ENCODE measurements at regions not wholly inside any gene's neighbourhood (a gene's known extent, or its start where the extent isn't known, plus 50 kb on each side); places are given as distances from the start of the nearest gene placed in this dataset.

GRCh38 chr10:78923647-78924318 is 145.0 kb upstream of the ZMIZ1 start:
- DNase-seq (ENCODE audit: low read depth), result no peak
- H3K4me3 ChIP-seq (ENCODE audit: low read depth, low read length), result no peak overlapping the region

GRCh38 chr10:78924319-78925003 is 144.3 kb upstream of the ZMIZ1 start:
- H3K4me3 ChIP-seq (ENCODE audit: low read depth, low read length), result no peak overlapping the region
- TF ChIP-seq CTCF (IDR thresholded peaks at IDR 0.05; ENCODE audit: insufficient read depth, low read depth, low read length), result no peak
- no peak for DNase-seq (ENCODE audit: low read depth)

More at GRCh38 chr10:78923647-78924318, 145.0 kb upstream of the ZMIZ1 start:
- TF ChIP-seq CTCF (IDR thresholded peaks at IDR 0.05; ENCODE audit: insufficient read depth, low read depth, low read length), result no peak

- no peak overlapping the region for H3K4me3 ChIP-seq (ENCODE audit: low read depth, low read length)
- DNase-seq (ENCODE audit: low read depth), result no peak
- no peak for TF ChIP-seq CTCF (IDR thresholded peaks at IDR 0.05; ENCODE audit: insufficient read depth, low read depth, low read length)
These were observed 143.5 kb upstream of the ZMIZ1 start for GRCh38 chr10:78925275-78925674.

GRCh38 chr10:78925800-78926319 is 142.9 kb upstream of the ZMIZ1 start:
- TF ChIP-seq CTCF (IDR thresholded peaks at IDR 0.05; ENCODE audit: insufficient read depth, low read depth, low read length), result no peak
- H3K4me3 ChIP-seq (ENCODE audit: low read depth, low read length), result no peak overlapping the region

GRCh38 chr10:78927257-78927995 is 141.3 kb upstream of the ZMIZ1 start:
- DNase-seq (ENCODE audit: low read depth), result no peak
- no peak for TF ChIP-seq CTCF (IDR thresholded peaks at IDR 0.05; ENCODE audit: insufficient read depth, low read depth, low read length)

More at GRCh38 chr10:78925800-78926319, 142.9 kb upstream of the ZMIZ1 start:
- peak; percentile 97 for DNase-seq (ENCODE audit: low read depth)

GRCh38 chr10:78928330-78928729 is 140.4 kb upstream of the ZMIZ1 start:
- H3K4me3 ChIP-seq (ENCODE audit: low read depth, low read length), result no peak overlapping the region
- TF ChIP-seq CTCF (IDR thresholded peaks at IDR 0.05; ENCODE audit: insufficient read depth, low read depth, low read length), result no peak
- DNase-seq (ENCODE audit: low read depth), result no peak

More at GRCh38 chr10:78927257-78927995, 141.3 kb upstream of the ZMIZ1 start:
- H3K4me3 ChIP-seq (ENCODE audit: low read depth, low read length), result no peak overlapping the region

Data from fibroblast of villous mesenchyme (primary cell).